Ovary (tissue), 7 donors: ENCODE measurements at regions not wholly inside any gene's neighbourhood (a gene's known extent, or its start where the extent isn't known, plus 50 kb on each side); places are given as distances from the start of the nearest gene placed in this dataset.
A peak's percentile ranks its signal among the peaks of the same experiment; 100 is the strongest.

Experiments used
- DNase-seq, 5 donors: peaks; one replicate each; pipeline ENCODE4 v3.0.0-alpha.2; 2019 to 2020
- H3K27ac ChIP-seq, 2 donors: fragments of 200-600 bp; one replicate each; pipeline versions ENCODE4 v1.5.1 to v1.8.0; 2019 to 2022
- H3K27me3 ChIP-seq: fragments of 200-600 bp; one replicate; pipeline ENCODE4 v1.8.0; 2022
- H3K36me3 ChIP-seq: fragments of 200-600 bp; sonication (generic); one replicate; pipeline ENCODE4 v1.5.1; 2019
- H3K4me1 ChIP-seq: one replicate; pipeline ENCODE4 v1.8.1; 2013; ENCODE audit warnings: mild to moderate bottlenecking, moderate library complexity; ENCODE audit not compliant: insufficient read depth
- H3K4me3 ChIP-seq: fragments of 200-600 bp; sonication (generic); one replicate; pipeline ENCODE4 v1.5.1; 2017
- H3K9me3 ChIP-seq, 2 donors: fragments of 200-600 bp in 1 of 2; sonication (generic) in 1 of 2; one replicate each; pipeline versions ENCODE4 v1.5.1 to v1.8.1; 2013 to 2019; ENCODE audit warnings: mild to moderate bottlenecking in 1 of 2, moderate library complexity in 1 of 2
- EP300 ChIP-seq: sonication (generic); formaldehyde crosslinking; IDR thresholded peaks from one replicate; pipeline ENCODE4 v1.6.1; 2017; ENCODE audit warnings: antibody characterized with exemption
- POLR2A ChIP-seq: fragments of 450-650 bp; IDR thresholded peaks from one replicate; pipeline ENCODE4 v1.6.1; 2017; ENCODE audit warnings: antibody characterized with exemption, mild to moderate bottlenecking, moderate library complexity
- WGBS, 3 donors: extraction: QIAGEN DNeasy Blood & Tissue Kit in 1 of 3; methylation state at CpG; one replicate each; pipeline versions ENCODE4 v1.1.5 to v1.1.7; 2013 to 2017; 5-methylcytosine and 5-hydroxymethylcytosine counted together
- intact Hi-C, 4 donors: fragments of 100-400 bp; cut with DNase I; formaldehyde crosslinking; loops; one replicate each; pipeline versions ENCODE4 v1.11.0 to v1.15.1; 2022 to 2023
- TF ChIP-seq, protein P1 (sequence below), 3 donors: fragments of 450-650 bp in 2 of 3; fragments of 200-600 bp in 1 of 3; IDR thresholded peaks; one replicate each; pipeline versions ENCODE4 v1.5.1 to v1.8.0; 2016 to 2022; ENCODE audit warnings: antibody characterized with exemption in 3 of 3, mild to moderate bottlenecking in 1 of 3
- donor health status: DM: no; HTN: no; CAD: no; lungs with moderate emphysema.
- donor health status: DM: no; HTN: no; CAD: no.
- donor health status: Bipolar disorder and iron deficiency.
- donor health status: DM: no; HTN: no; CAD: no.
- donor health status: DM: yes; HTN: yes; CAD: no.

GRCh38 chr2:37560241-37560848, 111.1 kb downstream of the CDC42EP3 start:
- DNase-seq = no peak
- no peaks in the 10 kb centered on the region for H3K36me3 ChIP-seq
- no peak for TF ChIP-seq EP300
- no peak for TF ChIP-seq POLR2A
- TF ChIP-seq, protein P1, sequence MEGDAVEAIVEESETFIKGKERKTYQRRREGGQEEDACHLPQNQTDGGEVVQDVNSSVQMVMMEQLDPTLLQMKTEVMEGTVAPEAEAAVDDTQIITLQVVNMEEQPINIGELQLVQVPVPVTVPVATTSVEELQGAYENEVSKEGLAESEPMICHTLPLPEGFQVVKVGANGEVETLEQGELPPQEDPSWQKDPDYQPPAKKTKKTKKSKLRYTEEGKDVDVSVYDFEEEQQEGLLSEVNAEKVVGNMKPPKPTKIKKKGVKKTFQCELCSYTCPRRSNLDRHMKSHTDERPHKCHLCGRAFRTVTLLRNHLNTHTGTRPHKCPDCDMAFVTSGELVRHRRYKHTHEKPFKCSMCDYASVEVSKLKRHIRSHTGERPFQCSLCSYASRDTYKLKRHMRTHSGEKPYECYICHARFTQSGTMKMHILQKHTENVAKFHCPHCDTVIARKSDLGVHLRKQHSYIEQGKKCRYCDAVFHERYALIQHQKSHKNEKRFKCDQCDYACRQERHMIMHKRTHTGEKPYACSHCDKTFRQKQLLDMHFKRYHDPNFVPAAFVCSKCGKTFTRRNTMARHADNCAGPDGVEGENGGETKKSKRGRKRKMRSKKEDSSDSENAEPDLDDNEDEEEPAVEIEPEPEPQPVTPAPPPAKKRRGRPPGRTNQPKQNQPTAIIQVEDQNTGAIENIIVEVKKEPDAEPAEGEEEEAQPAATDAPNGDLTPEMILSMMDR (IDR thresholded peaks at IDR 0.05) = no peak
- H3K27ac ChIP-seq = no peak overlapping the region
- H3K4me1 ChIP-seq = peaks cover 6% of the 10 kb centered on the region
- no peaks in the 10 kb centered on the region for H3K9me3 ChIP-seq
- H3K27me3 ChIP-seq = no peaks in the 10 kb centered on the region
- intact Hi-C loops = no loop called here
- H3K4me3 ChIP-seq = no peak overlapping the region
- WGBS, 3 donors = 94 to 96% (median 96%) methylated on average over 5 of the region's 5 CpGs

DNA sequence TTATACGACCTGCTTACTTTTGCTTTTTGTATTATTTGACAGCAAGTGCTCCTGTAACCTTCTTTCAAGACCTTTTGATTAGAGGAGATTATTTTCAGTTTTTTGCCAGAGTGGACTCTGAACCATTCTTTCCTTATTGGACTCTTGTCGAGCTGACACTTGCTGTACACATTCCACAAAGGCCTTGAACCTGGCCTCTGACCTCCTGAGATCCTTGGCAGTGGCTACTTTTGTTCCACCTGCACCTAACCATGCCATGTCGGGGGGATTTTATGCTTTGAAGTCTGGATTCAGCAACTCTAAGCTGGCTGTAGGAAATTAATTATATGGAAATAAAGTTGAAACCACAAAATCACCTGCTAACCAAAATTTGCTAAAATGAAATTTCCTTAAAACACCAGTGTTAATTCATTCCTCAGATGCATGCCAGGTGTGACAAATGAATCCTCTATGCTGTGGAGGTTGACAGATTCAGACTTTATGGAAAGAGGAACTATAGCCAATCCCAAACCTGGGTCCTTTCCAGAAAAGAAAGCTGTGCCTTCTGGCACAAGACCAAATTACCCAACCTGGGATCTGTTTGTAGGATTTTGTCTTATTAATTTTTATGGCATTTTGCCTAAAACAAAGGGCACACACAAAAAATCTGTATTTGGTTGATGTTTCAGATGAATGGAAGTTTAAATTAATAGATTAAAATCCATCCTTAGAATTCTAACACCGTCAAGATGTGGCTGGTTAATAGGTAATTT, 110.4 kb downstream of the CDC42EP3 start:
- no peaks in the 10 kb centered on the region for H3K9me3 ChIP-seq
- peaks cover 6% of the 10 kb centered on the region for H3K4me1 ChIP-seq
- no peak overlapping the region for H3K27ac ChIP-seq
- H3K27me3 ChIP-seq = no peaks in the 10 kb centered on the region
- DNase-seq = no peak
- 51 to 58% (median 57%) methylated on average over 4 of the region's 4 CpGs for WGBS, 3 donors
- intact Hi-C loops = no loop called here
- TF ChIP-seq EP300 (no peak), POLR2A (no peak)
- TF ChIP-seq, protein P1 (IDR thresholded peaks at IDR 0.05) = no peak
- no peak overlapping the region for H3K4me3 ChIP-seq
- no peaks in the 10 kb centered on the region for H3K36me3 ChIP-seq

- H3K4me3 ChIP-seq = no peak overlapping the region
- WGBS, 3 donors = 45 to 49% (median 49%) methylated on average over 5 of the region's 5 CpGs
- no peaks in the 10 kb centered on the region for H3K36me3 ChIP-seq
- peak in 1 of 5 donors; percentile 13 for DNase-seq
- peaks cover 6% of the 10 kb centered on the region for H3K4me1 ChIP-seq
- H3K27ac ChIP-seq = no peak overlapping the region
- intact Hi-C loops = no loop called here
- TF ChIP-seq POLR2A (no peak), EP300 (no peak)
- TF ChIP-seq, protein P1 (IDR thresholded peaks at IDR 0.05) = no peak
- H3K9me3 ChIP-seq = no peaks in the 10 kb centered on the region
- H3K27me3 ChIP-seq = no peaks in the 10 kb centered on the region
Observed at GRCh38 chr2:37561615-37562569, 109.5 kb downstream of the CDC42EP3 start.

DNA sequence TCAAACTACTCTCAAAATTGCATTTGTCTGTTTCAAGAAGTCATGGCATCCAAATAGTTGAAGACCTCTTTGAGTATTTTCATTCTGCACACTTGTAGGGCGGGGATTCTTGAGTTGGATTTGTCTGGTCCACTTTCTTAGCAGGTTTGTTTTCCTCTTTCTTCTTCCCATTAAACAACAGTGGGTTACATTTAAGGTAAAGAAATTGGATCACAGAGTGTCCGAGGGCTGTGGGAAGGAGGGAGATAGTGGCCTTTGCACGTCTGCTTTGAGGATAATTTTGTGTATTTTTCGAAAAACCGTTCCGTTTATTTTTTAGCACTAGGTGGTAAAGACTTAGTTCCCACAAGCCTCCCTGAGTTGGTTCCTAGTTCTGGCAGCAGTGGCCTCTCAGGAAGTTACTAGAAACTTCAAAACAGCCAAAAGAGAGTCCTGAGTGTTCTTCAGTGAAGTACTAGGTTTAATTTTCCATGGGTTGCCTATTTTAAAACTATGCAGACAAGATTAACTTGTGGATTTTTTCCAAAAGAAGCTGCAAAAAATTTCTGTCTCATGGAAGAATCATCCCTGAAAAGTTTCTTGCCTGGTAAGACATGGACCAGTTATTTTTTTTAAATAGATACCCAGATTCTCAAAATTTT, 107.9 kb downstream of the CDC42EP3 start:
- Histone ChIP-seq H3K4me1 (peaks cover 6% of the 10 kb centered on the region), H3K9me3 (no peaks in the 10 kb centered on the region), H3K36me3 (no peaks in the 10 kb centered on the region), H3K27me3 (no peaks in the 10 kb centered on the region), H3K4me3 (no peak overlapping the region), H3K27ac (no peak overlapping the region)
- DNase-seq = no peak
- 42 to 46% (median 45%) methylated on average over 6 of the region's 6 CpGs for WGBS, 3 donors
- intact Hi-C loops = no loop called here
- TF ChIP-seq EP300 = no peak
- TF ChIP-seq POLR2A = no peak
- TF ChIP-seq, protein P1 (IDR thresholded peaks at IDR 0.05) = no peak
